ENCODE measurements at regions not wholly inside any gene's neighbourhood (a gene's known extent, or its start where the extent isn't known, plus 50 kb on each side); places are given as distances from the start of the nearest gene placed in this dataset.

- TF ChIP-seq CBFA2T2 (conservative IDR thresholded peaks at IDR 0.05) (no peak), SIX5 (IDR thresholded peaks at IDR 0.05; ENCODE audit: borderline replicate concordance in 1 of 2, insufficient read depth in 1 of 2, low read depth in 1 of 2, low read length in 2 of 2) (no peak)
Observed at GRCh38 chr10:129194181-129194870, 272.7 kb upstream of the MGMT start (continued).

- Histone ChIP-seq H3K9ac (ENCODE audit: insufficient read depth in 1 of 2, low read depth in 2 of 2, low read length in 2 of 2) (no peak overlapping the region), H3K9me1 (ENCODE audit: control insufficient read depth, insufficient read depth, low read length) (no peaks in the 10 kb centered on the region), H3K27ac (ENCODE audit: extremely low read depth, low read depth, low read length) (no peak overlapping the region), H3K4me3 (no peak overlapping the region), H3K36me3 (ENCODE audit: control insufficient read depth, insufficient read depth, low read length) (no peaks in the 10 kb centered on the region), H4K20me1 (replicated peaks; ENCODE audit: control insufficient read depth, insufficient read depth, low read length) (no peaks in the 10 kb centered on the region), H3K79me2 (ENCODE audit: control insufficient read depth, insufficient read depth, low read length) (no peaks in the 10 kb centered on the region), H3K27me3 (ENCODE audit: control insufficient read depth in 2 of 2, insufficient read depth in 2 of 2, low read length in 2 of 2) (no peaks in the 10 kb centered on the region), H2AFZ (ENCODE audit: low read depth, low read length) (no peak overlapping the region), H3K4me2 (ENCODE audit: insufficient read depth, low read length) (no peak overlapping the region), H3K9me3 (replicated peaks; ENCODE audit: control insufficient read depth, insufficient read depth, low read depth, low read length) (no peaks in the 10 kb centered on the region), H3K4me1 (replicated peaks in 1 of 2; ENCODE audit: control insufficient read depth in 2 of 2, insufficient read depth in 2 of 2, low read length in 2 of 2) (no peaks in the 10 kb centered on the region)
- DNase-seq (ENCODE audit: extremely low read depth in 1 of 4, low spot score in 3 of 4) (no peak), FAIRE-seq (no peak), ATAC-seq (no peak)
- no TSS peak for BruUV-seq (replicated peaks)
- no CpG with 5 or more reads among the region's 2 CpGs for WGBS (ENCODE audit: insufficient coverage, low coverage, missing lambda C conversion rate)
- in situ Hi-C loops (cut with MboI): no loop called here
- ChIA-PET CTCF (ENCODE audit: low intra/inter-chr PET ratio) (no interaction called here), POLR2A (no interaction called here)
- TF ChIP-seq E2F6 (IDR thresholded peaks at IDR 0.05; ENCODE audit: borderline replicate concordance in 1 of 2, extremely low read depth in 1 of 2, insufficient read depth in 1 of 2, insufficient read length in 1 of 2, low read depth in 1 of 2, low read length in 1 of 2, poor library complexity in 1 of 2, severe bottlenecking in 1 of 2) (no peak), DPF2 (IDR thresholded peaks at IDR 0.05) (no peak), CTCFL (IDR thresholded peaks at IDR 0.05; ENCODE audit: borderline replicate concordance, insufficient read depth, low read depth, low read length, poor library complexity, severe bottlenecking) (no peak), SNIP1 (IDR thresholded peaks at IDR 0.05; ENCODE audit: low read depth) (no peak), GATA2 (CRISPR knock-in tag; IDR thresholded peaks at IDR 0.05) (no peak), KLF1 (tag; IDR thresholded peaks at IDR 0.05) (no peak), SIX5 (IDR thresholded peaks at IDR 0.05; ENCODE audit: borderline replicate concordance in 1 of 2, insufficient read depth in 1 of 2, low read depth in 1 of 2, low read length in 2 of 2) (no peak), L3MBTL2 (IDR thresholded peaks at IDR 0.05) (no peak), ETV5 (CRISPR knock-in tag; IDR thresholded peaks at IDR 0.05; ENCODE audit: low read depth) (no peak), SETDB1 (IDR thresholded peaks at IDR 0.05; ENCODE audit: low read length) (no peak), GABPB2 (CRISPR knock-in tag; conservative IDR thresholded peaks at IDR 0.05) (no peak), ZNF668 (CRISPR knock-in tag; IDR thresholded peaks at IDR 0.05) (no peak)
- intact Hi-C loops (cut with micrococcal nuclease): no loop called here
Observed at GRCh38 chr10:129199826-129200225, 267.2 kb upstream of the MGMT start.

Data from K562 (cell line).